GM12873 (cell line): ENCODE measurements at regions not wholly inside any gene's neighbourhood (a gene's known extent, or its start where the extent isn't known, plus 50 kb on each side); places are given as distances from the start of the nearest gene placed in this dataset.

Experiments
- TF ChIP-seq, protein P1 (sequence below): IDR thresholded peaks from 2 replicates; pipeline ENCODE4 v1.5.1; 2012; ENCODE audit warnings: low read depth, mild to moderate bottlenecking, moderate library complexity, low read length, control low read depth; ENCODE audit not compliant: insufficient read depth; ENCODE audit errors: missing control alignments

DNA sequence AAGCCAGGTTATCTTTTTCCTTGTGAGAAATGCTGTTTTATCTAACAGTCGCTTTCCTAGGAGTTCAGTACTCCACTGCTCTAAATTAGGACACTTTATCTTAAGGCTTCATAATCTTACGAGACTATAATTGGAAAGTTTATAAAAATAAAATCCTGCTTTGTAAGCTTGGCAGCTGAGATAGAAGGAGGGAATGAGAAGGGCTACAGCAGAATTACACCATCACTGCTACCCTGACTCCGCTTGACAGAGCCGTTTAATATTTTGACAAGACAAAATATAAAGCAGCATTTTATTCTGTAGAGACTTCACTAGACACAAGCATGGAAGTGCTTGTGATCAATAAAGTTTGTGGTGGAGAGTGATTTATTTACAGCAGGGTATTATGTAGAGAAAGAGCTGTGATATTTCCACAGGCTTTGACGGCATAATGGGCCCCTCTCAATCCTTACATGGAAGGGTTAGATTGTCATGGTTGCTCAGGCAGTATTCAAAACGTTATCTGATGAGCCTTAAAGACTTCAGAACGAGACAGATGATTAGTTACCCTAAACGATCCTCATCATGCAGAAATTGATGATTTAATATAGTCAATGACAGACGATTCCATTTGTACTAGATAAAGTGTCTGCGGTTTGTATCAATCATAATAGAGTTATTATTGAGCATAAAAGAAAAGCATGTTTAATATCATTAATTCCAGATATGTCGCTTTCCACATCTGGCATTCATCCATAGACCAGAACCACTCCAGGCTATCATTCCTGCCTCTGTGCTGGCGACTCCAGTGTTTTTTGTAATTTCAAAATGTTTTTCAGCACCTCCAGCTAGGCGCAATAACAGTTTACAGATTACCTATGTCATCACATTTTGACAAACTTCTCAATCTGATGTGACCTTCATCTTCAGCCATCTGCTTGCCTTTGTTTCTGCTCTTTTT lies 242.2 kb downstream of the FIGN start:
- TF ChIP-seq, protein P1, sequence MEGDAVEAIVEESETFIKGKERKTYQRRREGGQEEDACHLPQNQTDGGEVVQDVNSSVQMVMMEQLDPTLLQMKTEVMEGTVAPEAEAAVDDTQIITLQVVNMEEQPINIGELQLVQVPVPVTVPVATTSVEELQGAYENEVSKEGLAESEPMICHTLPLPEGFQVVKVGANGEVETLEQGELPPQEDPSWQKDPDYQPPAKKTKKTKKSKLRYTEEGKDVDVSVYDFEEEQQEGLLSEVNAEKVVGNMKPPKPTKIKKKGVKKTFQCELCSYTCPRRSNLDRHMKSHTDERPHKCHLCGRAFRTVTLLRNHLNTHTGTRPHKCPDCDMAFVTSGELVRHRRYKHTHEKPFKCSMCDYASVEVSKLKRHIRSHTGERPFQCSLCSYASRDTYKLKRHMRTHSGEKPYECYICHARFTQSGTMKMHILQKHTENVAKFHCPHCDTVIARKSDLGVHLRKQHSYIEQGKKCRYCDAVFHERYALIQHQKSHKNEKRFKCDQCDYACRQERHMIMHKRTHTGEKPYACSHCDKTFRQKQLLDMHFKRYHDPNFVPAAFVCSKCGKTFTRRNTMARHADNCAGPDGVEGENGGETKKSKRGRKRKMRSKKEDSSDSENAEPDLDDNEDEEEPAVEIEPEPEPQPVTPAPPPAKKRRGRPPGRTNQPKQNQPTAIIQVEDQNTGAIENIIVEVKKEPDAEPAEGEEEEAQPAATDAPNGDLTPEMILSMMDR: no peak

DNA sequence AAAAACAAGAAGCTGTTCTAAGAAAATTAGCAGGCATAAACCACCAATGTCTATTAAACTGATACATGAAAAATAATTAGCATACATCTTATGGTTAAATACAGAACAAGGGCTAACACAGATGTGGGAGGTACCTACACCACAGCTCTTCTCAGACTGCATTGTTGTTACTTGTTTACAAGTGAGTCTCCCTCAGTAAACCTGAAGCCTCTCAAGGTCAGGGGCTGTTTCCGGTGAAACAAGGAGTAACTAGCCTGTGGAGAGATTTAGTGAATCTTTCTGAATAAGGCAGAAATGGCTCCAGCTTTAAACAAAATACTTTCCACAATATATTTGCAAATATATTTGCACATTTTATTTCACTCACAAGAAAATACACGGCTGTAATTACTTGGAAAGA lies 244.0 kb downstream of the FIGN start:
- TF ChIP-seq, protein P1: no peak

DNA sequence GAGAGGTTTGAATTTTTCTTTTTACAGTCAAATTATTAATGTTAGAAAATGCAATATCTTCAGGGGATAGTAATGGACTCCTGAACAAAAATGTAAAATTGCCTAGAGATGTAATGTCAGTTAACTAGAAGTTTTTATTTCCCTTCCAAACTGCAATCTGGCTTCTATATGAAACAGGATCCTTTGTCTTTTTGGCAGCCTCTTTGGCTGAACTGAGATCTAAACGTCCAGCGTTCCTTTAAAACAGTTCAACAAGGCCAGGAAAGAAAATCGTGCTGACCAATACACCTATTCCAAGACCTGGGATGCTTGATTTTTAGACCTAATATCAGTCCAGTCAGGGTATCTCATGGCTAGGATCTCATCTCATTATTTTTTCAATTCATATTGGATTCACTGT lies 245.5 kb downstream of the FIGN start:
- TF ChIP-seq, protein P1: no peak

DNA sequence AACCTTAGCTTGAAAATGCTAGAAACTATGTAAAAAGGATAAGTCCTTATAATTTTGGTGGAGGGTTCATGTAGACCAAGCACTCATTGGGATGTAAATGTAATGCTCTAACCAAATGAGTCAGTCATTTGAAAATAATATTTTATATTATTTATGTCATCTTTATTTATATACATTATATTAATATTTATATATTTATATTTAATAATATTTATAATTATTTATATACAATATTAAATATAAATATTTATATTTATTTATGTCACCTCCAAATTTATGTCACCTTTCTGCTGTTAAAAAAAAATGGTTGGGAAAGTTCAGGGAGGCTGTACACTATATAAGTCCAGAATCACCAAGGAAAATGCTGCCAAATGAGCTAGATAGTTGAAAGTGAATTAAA lies 254.3 kb downstream of the FIGN start:
- TF ChIP-seq, protein P1: no peak

DNA sequence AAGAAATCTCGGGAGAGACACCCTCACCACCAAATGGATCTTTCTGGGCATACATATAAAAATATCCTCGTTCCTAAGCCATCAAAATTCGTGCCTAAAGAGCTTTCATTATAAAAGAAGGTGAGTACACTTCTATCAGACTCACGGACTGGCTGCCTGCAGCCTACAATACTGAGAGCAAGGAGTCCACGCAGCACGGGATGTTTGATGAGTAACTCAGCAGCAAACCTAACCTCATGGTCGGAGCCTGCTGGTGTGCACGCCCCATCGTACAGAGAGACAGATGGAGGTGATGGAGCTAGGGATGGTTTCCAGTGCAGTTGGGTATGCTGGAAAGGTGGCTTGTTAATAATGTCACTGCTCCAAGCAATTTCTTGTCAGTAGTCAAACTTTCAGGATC lies 256.2 kb downstream of the FIGN start:
- TF ChIP-seq, protein P1: no peak

DNA sequence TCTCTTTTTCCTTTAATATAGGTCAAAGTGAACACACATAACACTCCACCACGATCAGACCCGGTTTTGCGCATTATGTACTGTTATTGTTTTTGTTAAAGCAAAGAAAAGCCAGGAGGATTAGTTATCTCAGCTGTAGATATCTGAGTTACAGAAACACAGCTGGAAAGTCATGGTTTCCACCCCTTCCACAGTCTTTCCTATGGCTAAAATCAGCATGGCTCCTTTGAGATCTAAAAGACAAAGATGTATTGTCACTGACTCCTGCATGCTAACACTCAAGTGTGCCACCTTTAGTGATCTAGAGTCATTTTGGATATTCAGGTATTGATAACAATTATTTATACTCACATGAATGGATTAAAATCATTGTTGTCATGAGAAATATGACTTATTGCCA lies 260.0 kb downstream of the FIGN start:
- TF ChIP-seq, protein P1: no peak

DNA sequence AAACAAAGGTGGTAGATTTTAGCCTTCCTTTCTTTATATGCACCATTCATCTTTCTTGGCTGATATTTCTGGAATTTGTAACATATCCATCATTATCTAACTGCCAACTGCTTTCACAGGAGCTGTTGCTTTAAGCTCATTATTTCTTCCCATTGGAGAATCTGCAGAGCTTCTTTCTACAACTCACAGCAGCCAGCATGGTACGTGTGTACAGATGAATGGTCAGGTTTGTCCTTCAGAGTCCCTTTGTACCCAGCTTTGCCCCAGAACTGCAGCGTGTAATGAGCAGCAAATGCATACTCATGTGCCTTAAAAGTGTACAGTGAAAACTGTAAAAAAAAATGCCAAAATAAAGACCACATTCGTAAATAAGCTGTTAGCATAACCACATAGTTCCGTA lies 260.9 kb downstream of the FIGN start:
- TF ChIP-seq, protein P1: no peak
